Body of pancreas (tissue), 4 donors: ENCODE measurements at regions not wholly inside any gene's neighbourhood (a gene's known extent, or its start where the extent isn't known, plus 50 kb on each side); places are given as distances from the start of the nearest gene placed in this dataset.
A peak's percentile ranks its signal among the peaks of the same experiment; 100 is the strongest.

Experiments used
- ATAC-seq: fragments of 150-250 bp; one replicate; pipeline ENCODE4 v1.9.1; 2016
- DNase-seq, 4 donors: peaks; one replicate each; pipeline ENCODE4 v3.0.0-alpha.2; 2019
- H3K27ac ChIP-seq, 4 donors: fragments of 200-600 bp; sonication (generic); 1 replicate in 3 of 4; 2 replicates in 1 of 4; pipeline versions ENCODE4 v1.5.1 to v1.6.1; 2016 to 2019; ENCODE audit warnings: mild to moderate bottlenecking in 1 of 4, mixed read lengths in 1 of 4, moderate library complexity in 1 of 4
- H3K27me3 ChIP-seq, 2 donors: fragments of 200-600 bp; sonication (generic); one replicate each; pipeline ENCODE4 v1.6.0; 2016; ENCODE audit warnings: mild to moderate bottlenecking in 1 of 2
- H3K36me3 ChIP-seq, 2 donors: fragments of 200-600 bp; sonication (generic); replicated peaks in 1 of 2; 2 replicates each; pipeline ENCODE4 v1.5.1; 2016; ENCODE audit warnings: low read depth in 2 of 2; ENCODE audit not compliant: insufficient read depth in 1 of 2
- H3K4me1 ChIP-seq: fragments of 200-600 bp; sonication (generic); one replicate; pipeline ENCODE4 v1.6.0; 2016
- H3K4me3 ChIP-seq, 2 donors: fragments of 200-600 bp; sonication (generic); 1 replicate in 1 of 2; 2 replicates in 1 of 2; pipeline ENCODE4 v1.5.1; 2016 to 2019
- H3K9me3 ChIP-seq, 3 donors: fragments of 200-600 bp; sonication (generic); 1 replicate in 2 of 3; 2 replicates in 1 of 3; pipeline ENCODE4 v1.5.1; 2016
- CTCF ChIP-seq, 7 experiments: fragments of 450-650 bp in 4 of 7; fragments of 200-600 bp in 3 of 7; sonication (generic) in 3 of 7; IDR thresholded peaks; one replicate each; pipeline ENCODE4 v1.5.1; 2016 to 2019; ENCODE audit warnings: antibody characterized with exemption in 7 of 7
- POLR2A ChIP-seq, 3 donors: fragments of 450-650 bp; IDR thresholded peaks; one replicate each; pipeline ENCODE4 v1.6.1; 2016; ENCODE audit warnings: antibody characterized with exemption in 3 of 3, mild to moderate bottlenecking in 2 of 3
- WGBS, 2 donors: methylation state at CpG; one replicate each; pipeline ENCODE4 v1.1.5; 2017; 5-methylcytosine and 5-hydroxymethylcytosine counted together
- intact Hi-C: fragments of 100-400 bp; cut with DNase I; formaldehyde crosslinking; loops from one replicate; pipeline ENCODE4 v1.15.1; 2023

DNA sequence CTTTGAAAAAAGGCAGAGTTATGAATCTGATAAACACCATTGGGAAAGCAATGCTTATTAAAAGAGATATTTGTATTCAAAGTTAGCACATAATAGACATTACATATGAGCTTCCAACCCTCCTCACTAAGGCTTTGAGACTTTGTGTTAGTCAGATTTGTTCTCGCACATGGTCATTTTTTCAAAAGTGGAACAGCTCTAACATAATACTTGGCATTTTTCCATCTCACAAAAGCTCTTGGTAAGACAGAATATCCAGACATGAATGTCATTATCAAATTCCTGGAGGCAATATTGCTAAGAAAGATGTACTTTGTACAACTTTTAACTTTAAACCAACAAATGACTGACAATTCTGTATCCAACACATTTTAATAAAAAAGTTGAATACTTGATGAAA, 292.4 kb upstream of the SMIM30 start:
- H3K36me3 ChIP-seq: no peaks in the 10 kb centered on the region
- no peaks in the 10 kb centered on the region for H3K27me3 ChIP-seq
- H3K4me3 ChIP-seq: no peak overlapping the region
- DNase-seq (no peak), ATAC-seq (no peak)
- 85 to 93% methylated on average over 1 of the region's 1 CpG for WGBS, 2 donors
- TF ChIP-seq CTCF (IDR thresholded peaks at IDR 0.05) (no peak), POLR2A (IDR thresholded peaks at IDR 0.05) (no peak)
- intact Hi-C loops: no loop called here
- no peaks in the 10 kb centered on the region for H3K9me3 ChIP-seq
- no peak overlapping the region for H3K27ac ChIP-seq
- H3K4me1 ChIP-seq: no peaks in the 10 kb centered on the region

DNA sequence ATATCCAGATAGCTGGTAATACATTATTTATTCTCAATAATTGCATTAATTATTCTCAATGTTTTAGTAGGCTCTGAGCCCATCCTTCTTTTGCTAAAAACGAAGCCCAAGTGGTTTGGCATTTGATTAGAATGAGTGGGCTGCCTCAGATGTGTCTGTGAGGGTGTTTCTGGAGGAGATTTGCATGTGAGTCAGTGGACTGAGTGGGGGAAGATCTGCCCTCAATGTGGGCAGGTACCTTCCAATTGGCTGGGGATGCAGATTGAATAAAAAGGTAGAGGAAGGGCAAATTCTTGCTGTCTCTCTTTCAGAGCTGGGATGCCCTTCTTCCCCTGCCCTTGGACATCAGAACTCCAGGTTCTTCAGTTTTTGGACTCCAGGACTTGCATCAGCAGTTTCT, 290.6 kb upstream of the SMIM30 start:
- H3K9me3 ChIP-seq: no peaks in the 10 kb centered on the region
- TF ChIP-seq POLR2A (IDR thresholded peaks at IDR 0.05) (no peak), CTCF (IDR thresholded peaks at IDR 0.05) (no peak)
- no peak for DNase-seq
- intact Hi-C loops: no loop called here
- WGBS, 2 donors: 47 to 79% methylated on average over 1 of the region's 1 CpG
- no peak overlapping the region for H3K4me3 ChIP-seq
- H3K36me3 ChIP-seq: no peaks in the 10 kb centered on the region
- no peak for ATAC-seq
- no peaks in the 10 kb centered on the region for H3K4me1 ChIP-seq
- H3K27me3 ChIP-seq: no peaks in the 10 kb centered on the region
- H3K27ac ChIP-seq: no peak overlapping the region

GRCh38 chr7:113405296-113406056, 287.1 kb upstream of the SMIM30 start:
- no peak overlapping the region for H3K4me3 ChIP-seq
- H3K9me3 ChIP-seq: no peaks in the 10 kb centered on the region
- no peak overlapping the region for H3K27ac ChIP-seq
- TF ChIP-seq POLR2A (IDR thresholded peaks at IDR 0.05) (no peak), CTCF (IDR thresholded peaks at IDR 0.05) (no peak)
- H3K36me3 ChIP-seq: no peaks in the 10 kb centered on the region
- 81 to 86% methylated on average over 4 of the region's 4 CpGs for WGBS, 2 donors
- H3K27me3 ChIP-seq: no peaks in the 10 kb centered on the region
- intact Hi-C loops: no loop called here
- DNase-seq (no peak), ATAC-seq (no peak)
- no peaks in the 10 kb centered on the region for H3K4me1 ChIP-seq

GRCh38 chr7:113404245-113404644, 285.9 kb upstream of the SMIM30 start:
- Histone ChIP-seq H3K27me3 (no peaks in the 10 kb centered on the region), H3K4me3 (no peak overlapping the region), H3K9me3 (no peaks in the 10 kb centered on the region), H3K27ac (no peak overlapping the region), H3K4me1 (no peaks in the 10 kb centered on the region), H3K36me3 (no peaks in the 10 kb centered on the region)
- DNase-seq (no peak), ATAC-seq (no peak)
- 66 to 79% methylated on average over 8 of the region's 8 CpGs for WGBS, 2 donors
- intact Hi-C loops: no loop called here
- TF ChIP-seq POLR2A (IDR thresholded peaks at IDR 0.05) (no peak), CTCF (IDR thresholded peaks at IDR 0.05) (peak in 2 of 7 experiments; percentile 12 to 25)

DNA sequence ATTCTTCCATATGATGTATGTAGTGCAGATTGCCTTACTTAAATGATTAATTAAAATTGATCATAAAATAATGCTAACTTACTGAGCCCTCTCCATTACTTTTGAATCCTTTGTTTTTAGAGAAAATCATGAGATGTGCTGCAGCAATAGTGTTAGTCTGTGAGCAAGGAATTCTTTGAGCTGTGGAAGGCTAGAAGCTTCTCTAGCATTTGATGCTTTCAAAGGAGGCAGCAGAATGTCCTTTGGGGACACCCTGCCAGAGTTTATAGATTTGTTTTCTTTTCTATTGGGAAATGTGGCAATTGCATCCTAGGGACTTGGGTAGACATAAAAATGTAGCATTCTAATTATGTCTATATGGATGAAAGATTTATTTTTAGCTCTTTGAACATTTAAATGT, 284.1 kb upstream of the SMIM30 start:
- Histone ChIP-seq H3K9me3 (no peaks in the 10 kb centered on the region), H3K4me3 (no peak overlapping the region), H3K4me1 (no peaks in the 10 kb centered on the region), H3K27me3 (no peaks in the 10 kb centered on the region), H3K27ac (no peak overlapping the region), H3K36me3 (no peaks in the 10 kb centered on the region)
- ATAC-seq: no peak
- TF ChIP-seq POLR2A (IDR thresholded peaks at IDR 0.05) (no peak), CTCF (IDR thresholded peaks at IDR 0.05) (no peak)
- intact Hi-C loops: no loop called here
- DNase-seq: no peak
